Stimulated activated naive CD4-positive, alpha-beta T cell treated with Interleukin-2 at 50 U/mL for 16 hours (primary cell): ENCODE measurements at regions not wholly inside any gene's neighbourhood (a gene's known extent, or its start where the extent isn't known, plus 50 kb on each side); places are given as distances from the start of the nearest gene placed in this dataset.

Experiments
- DNase-seq: peaks from one replicate; lab custom pipeline; 2025; lab: John Stamatoyannopoulos, UW

- no peak for DNase-seq
Observed at GRCh38 chr5:82702046-82702445, 375.1 kb downstream of the TMEM167A start.

- DNase-seq, result no peak
Observed at GRCh38 chr5:82699737-82700136, 377.5 kb downstream of the TMEM167A start.

DNA sequence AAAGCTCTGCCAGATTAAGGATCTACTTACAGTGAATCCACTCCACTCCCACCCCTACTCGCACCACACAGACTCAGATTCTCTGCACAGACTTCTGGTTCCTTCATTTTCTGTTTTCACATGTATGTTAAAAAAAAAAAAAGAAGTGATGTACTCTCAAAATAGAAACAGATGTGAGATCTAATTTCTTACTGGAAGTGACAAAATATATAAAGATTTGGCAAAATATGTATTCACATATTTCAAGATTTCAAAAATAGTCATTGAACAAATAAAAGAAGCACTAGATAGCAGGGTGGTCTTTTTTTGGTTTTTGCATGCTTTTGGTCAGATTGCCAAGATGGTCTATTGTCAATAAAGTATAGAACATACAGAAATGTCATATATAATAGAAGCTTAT is 379.2 kb downstream of the TMEM167A start:
- DNase-seq, result no peak

- DNase-seq, result no peak
Observed at GRCh38 chr5:82694711-82695285, 382.4 kb downstream of the TMEM167A start.

- DNase-seq, result no peak
Observed at GRCh38 chr5:82692826-82693225, 384.4 kb downstream of the TMEM167A start.

DNA sequence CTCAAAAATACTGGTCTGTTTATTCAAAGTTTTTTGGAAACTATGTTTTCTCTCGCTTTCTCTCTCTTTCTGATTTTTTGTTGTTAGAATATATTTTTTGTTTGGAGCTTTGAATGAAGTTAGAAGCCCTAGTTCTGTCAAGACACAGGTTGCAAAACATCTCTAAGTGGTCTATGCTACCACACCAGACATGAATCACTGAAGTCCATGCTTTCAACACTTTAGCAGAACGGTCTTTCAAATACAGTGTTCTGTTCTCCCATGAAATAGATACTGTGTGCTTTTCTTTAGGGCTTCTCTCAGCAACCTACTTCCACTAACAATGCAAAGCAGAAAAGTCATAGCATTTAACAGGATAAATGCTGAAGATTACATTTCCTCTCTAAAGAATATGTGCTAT is 392.5 kb downstream of the TMEM167A start:
- DNase-seq, result no peak

- no peak for DNase-seq
Observed at GRCh38 chr5:82684165-82684564, 393.0 kb downstream of the TMEM167A start.

- no peak for DNase-seq
Observed at GRCh38 chr5:82679660-82680059, 397.5 kb downstream of the TMEM167A start.

GRCh38 chr5:82676661-82677060 is 398.5 kb upstream of the RPS23 start:
- peak; percentile 40 for DNase-seq

DNA sequence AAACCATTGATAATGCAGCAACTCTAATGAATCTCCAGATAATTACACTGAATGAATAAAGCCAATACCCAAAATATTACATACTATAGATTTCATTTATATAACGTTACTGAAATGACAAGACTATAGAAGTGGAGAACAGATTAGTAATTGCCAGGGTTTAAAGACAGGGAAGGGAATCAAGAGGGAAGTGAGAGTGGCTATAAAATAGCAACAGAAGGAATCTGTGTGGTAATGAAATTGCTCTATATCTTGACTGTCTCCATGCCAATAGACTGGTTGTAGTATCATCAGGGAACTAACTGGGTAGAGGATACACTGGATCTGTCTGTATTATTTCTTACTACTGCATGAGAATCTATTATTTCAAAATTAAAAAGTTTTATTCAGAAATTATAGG is 396.5 kb upstream of the RPS23 start:
- DNase-seq, result no peak

DNA sequence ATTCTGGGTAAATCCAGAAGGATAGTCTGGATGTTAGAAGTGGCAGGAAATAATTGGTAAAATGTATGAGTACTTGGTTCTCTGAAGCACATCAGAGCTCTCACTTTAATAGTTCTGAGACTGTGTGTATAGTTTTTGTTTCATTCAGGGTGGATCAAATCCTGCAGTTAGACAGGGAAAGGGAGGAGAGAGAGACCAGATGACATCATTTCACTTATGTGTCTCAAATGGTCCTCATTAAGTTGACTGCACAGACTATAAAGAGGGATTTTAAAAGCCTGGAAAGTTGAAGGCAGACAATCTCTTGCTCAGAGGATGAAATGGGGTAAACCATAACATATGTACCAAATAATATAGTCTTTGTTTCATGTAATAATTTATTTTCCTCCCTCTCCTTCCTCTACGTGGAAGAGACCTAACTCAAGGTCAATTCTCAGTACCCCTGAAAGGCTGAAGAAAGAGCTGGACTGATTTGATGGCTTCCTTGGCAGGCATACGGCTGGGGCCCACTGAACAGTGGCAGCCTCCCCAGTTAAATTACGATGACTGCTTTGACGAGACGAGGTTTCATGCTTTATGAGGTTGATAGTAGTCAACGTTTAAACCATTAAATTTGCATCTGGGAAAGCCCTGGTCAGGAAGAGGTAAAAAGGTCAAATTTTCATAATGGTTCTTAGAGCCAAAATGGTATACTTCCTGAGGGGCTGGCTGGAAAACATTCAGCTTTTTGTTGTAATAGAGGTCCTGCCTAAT is 395.1 kb upstream of the RPS23 start:
- no peak for DNase-seq

DNA sequence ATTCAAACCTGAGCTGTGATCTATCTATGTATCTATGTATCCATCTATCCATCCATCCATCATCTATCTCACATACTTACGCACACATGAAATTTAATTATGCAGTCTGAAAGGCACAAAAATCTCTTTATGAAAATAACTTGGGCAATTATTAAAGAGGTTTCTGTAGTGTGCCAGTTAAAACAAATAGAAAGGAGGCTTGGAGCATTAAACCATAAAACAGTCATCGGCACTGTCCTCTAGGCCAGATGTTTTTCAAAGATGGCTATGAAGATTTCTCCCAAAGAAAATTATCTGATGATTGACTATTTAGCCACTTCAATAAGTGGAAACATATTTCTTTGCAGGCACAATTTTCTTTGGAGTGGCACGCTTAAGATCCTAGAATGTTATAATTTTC is 392.5 kb upstream of the RPS23 start:
- DNase-seq, result no peak

- no peak for DNase-seq
Observed at GRCh38 chr5:82669720-82670119, 391.6 kb upstream of the RPS23 start.

DNA sequence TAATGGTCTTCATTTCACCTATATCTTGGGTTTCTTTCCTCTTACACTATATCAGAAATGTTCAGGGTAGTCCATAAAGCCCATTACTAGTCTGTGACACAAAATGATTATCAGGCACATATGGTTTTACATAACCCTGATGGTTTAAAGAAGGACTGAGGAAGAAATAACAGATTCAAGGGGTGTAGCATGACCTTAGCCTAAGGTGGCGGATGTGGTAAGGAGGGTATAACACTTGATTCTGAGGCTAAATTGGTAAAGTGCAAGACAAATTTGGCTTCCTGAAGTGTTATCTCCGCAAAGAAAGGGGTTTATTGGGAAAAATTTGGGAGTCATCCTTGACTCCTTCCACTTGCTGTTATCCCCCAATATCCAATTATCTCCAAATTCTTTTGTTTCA is 388.2 kb upstream of the RPS23 start:
- no peak for DNase-seq

DNA sequence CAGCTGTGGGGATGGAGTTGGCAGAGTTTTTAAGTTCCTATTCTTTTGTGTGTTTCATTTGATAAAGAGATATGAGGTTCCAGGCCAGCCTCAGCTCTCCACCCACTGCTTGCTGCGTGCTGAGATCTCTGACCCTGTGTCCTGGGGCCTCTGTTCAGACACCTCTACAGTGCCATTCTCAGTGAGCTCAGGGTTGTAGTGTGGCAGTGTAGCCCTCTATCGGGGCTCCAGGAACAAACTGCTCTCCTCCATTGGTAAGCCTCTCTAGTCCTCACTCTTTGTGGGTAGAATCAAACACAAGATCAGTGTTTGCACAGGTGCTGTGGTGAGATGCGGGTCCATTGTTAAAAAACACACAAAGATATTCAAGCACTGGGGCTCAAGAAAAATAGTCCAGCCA is 386.6 kb upstream of the RPS23 start:
- DNase-seq, result no peak

GRCh38 chr5:82663225-82663624 is 385.1 kb upstream of the RPS23 start:
- no peak for DNase-seq

DNA sequence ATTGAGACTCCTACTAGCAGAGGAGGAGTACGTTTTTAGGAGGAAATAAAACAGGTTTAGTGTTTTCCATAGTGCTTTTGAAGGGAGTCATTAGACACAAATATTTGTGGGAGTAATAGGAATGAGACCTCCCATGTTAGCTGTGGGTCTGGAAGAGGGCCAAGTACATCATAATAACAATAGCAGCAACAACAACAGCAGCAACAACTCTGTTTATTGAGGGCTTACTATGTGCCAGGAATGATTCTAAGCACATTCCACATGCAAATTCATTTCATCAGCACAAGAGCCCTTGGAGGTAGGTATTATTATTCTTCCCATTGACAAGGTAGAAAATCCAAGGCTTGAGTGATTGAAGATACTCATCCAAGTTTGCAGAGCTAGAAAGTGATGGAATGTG is 384.2 kb upstream of the RPS23 start:
- DNase-seq, result no peak

- DNase-seq, result no peak
Observed at GRCh38 chr5:82661933-82662332, 383.8 kb upstream of the RPS23 start.

- DNase-seq, result no peak
Observed at GRCh38 chr5:82661462-82661861, 383.3 kb upstream of the RPS23 start.

DNA sequence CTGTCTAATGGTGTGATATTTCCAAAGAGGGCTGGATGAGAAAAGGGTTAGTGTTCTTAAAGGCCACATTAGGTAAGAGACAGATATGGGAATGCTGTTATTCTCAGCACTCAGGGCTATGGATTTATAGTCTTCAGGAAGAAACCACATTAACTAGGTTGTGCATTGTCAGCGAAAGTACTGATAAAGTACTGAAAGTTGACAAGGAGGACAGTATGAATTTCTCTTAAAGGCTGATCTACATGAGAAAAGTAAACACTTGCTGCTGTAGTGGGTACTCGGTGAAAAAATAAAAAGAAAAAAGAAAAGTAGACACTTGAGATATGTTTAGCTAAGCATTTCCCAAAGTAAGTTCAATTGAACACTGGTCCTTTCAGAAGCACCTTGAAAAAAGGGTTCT is 381.0 kb upstream of the RPS23 start:
- DNase-seq, result no peak

DNA sequence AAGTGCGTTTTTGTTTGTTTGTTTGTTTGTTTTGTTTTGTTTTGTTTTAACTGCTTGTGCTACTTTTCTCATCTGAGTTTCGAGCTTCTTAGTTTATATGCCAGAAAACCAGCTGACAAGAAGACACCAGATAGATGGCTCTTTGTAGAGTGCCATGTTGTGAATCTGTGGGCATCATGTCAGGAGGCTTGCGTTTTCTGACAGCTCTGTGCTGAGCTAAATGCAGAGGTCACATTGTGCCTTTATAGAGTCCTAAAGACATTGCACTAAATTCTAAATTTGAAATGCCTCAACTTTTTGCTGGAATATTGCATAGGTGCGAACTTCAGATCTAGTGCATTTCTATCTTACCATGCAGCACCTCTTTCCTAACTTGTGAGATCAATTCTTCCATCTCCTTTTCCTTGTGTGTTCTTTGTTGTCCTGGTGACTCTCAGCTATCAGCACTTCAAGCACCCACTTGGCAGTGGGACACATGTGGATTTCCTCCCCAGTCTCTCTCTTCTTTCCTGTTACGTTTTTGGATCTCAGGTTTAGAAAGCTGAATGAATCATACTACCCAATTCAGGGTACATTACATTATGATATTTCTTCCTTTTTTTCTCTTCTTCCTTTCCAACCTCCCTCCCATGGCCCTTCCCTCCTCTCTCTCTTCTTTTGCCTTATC is 379.0 kb upstream of the RPS23 start:
- no peak for DNase-seq

- no peak for DNase-seq
Observed at GRCh38 chr5:82656341-82656761, 378.2 kb upstream of the RPS23 start.

- no peak for DNase-seq
Observed at GRCh38 chr5:82655078-82655477, 376.9 kb upstream of the RPS23 start.

DNA sequence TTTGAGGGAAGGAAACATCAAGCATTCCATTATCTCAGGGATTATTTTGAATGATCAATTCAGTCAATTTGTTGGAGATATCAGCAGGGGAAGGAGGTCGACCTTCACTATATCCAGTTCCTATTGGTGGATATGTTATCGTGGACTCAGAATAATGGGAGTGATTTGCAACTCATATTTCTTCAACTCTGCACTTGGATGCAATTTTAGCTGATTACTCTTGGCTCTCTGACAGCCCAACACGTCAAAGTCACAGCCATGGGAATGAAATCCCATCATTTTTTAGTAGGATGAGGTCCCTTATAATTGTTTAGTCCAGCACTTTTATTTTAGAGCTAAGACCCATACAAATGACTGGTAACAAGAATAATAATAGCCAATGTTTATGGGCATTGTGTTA is 371.8 kb upstream of the RPS23 start:
- DNase-seq, result no peak
